ENCODE measurements at regions not wholly inside any gene's neighbourhood (a gene's known extent, or its start where the extent isn't known, plus 50 kb on each side); places are given as distances from the start of the nearest gene placed in this dataset.

DNA sequence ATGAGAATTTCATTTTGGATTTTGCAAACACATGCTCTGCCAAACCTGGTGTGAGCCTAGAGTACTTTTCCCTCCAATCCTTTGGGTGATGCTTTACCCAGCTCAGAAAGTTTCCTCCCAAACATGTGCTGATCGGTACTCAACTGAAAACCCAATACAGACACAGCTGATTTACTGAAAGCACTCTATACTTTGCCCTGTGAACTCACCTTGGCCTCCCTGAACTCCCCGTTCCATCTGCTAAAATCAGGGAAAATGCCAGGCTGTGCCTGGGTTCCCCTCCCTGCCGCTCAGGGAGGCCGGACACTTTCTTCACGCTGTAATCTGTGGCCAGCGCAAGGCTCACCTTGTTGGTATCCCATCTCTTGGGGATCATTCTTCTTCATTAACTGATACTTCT, 391.2 kb downstream of the CBLN2 start:
- TF ChIP-seq, protein P1, sequence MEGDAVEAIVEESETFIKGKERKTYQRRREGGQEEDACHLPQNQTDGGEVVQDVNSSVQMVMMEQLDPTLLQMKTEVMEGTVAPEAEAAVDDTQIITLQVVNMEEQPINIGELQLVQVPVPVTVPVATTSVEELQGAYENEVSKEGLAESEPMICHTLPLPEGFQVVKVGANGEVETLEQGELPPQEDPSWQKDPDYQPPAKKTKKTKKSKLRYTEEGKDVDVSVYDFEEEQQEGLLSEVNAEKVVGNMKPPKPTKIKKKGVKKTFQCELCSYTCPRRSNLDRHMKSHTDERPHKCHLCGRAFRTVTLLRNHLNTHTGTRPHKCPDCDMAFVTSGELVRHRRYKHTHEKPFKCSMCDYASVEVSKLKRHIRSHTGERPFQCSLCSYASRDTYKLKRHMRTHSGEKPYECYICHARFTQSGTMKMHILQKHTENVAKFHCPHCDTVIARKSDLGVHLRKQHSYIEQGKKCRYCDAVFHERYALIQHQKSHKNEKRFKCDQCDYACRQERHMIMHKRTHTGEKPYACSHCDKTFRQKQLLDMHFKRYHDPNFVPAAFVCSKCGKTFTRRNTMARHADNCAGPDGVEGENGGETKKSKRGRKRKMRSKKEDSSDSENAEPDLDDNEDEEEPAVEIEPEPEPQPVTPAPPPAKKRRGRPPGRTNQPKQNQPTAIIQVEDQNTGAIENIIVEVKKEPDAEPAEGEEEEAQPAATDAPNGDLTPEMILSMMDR (IDR thresholded peaks at IDR 0.05 in 4 of 5, conservative IDR thresholded peaks at IDR 0.05 in 1 of 5), result no peak
- TF ChIP-seq POLR2A (IDR thresholded peaks at IDR 0.05), result no peak
